SK-N-MC (cell line): ENCODE measurements at regions not wholly inside any gene's neighbourhood (a gene's known extent, or its start where the extent isn't known, plus 50 kb on each side); places are given as distances from the start of the nearest gene placed in this dataset.
"Not testable (repeated sequence)": the region's sequence is repeated elsewhere in the genome, so short reads cannot be mapped to it uniquely, and the experiment has no call there.

ENCODE experiments used
- DNase-seq: peaks from one replicate; pipeline ENCODE4 v3.0.0-alpha.2; 2011; ENCODE audit warnings: low read depth, low spot score
- H3K27ac ChIP-seq: fragments of 200-600 bp; sonication (generic); 2 replicates; pipeline ENCODE4 v1.5.1; 2016; ENCODE audit warnings: mixed run types
- H3K36me3 ChIP-seq: fragments of 200-600 bp; sonication (generic); 2 replicates; pipeline ENCODE4 v1.6.1; 2017; ENCODE audit warnings: antibody characterized with exemption, low read length, mixed read lengths; ENCODE audit not compliant: insufficient read depth
- H3K4me3 ChIP-seq: fragments of 200-600 bp; sonication (generic); 2 replicates; pipeline ENCODE4 v1.5.1; 2016
- H3K9ac ChIP-seq: fragments of 200-600 bp; sonication (generic); 2 replicates; pipeline ENCODE4 v1.8.0; 2017; ENCODE audit warnings: mixed run types, mixed read lengths; ENCODE audit not compliant: insufficient read length
- H3K9me3 ChIP-seq: fragments of 200-600 bp; sonication (generic); 2 replicates; pipeline ENCODE4 v1.6.1; 2017; ENCODE audit warnings: low read depth, mild to moderate bottlenecking, antibody characterized with exemption, low read length, moderate library complexity, mixed read lengths
- EZH2 ChIP-seq: fragments of 200-600 bp; sonication (generic); IDR thresholded peaks from one replicate; pipeline ENCODE4 v1.6.1; 2017; ENCODE audit warnings: antibody characterized with exemption
- FOXP2 ChIP-seq: optimal IDR thresholded peaks from 2 replicates; pipeline ENCODE3; 2011; ENCODE audit warnings: mild to moderate bottlenecking, moderate library complexity; ENCODE audit not compliant: insufficient read depth; ENCODE audit errors: extremely low read length, control extremely low read depth
- POLR2AphosphoS5 ChIP-seq: IDR thresholded peaks from 2 replicates; pipeline ENCODE4 v1.6.1; 2012; ENCODE audit warnings: mild to moderate bottlenecking, low read depth, low read length, borderline replicate concordance

DNA sequence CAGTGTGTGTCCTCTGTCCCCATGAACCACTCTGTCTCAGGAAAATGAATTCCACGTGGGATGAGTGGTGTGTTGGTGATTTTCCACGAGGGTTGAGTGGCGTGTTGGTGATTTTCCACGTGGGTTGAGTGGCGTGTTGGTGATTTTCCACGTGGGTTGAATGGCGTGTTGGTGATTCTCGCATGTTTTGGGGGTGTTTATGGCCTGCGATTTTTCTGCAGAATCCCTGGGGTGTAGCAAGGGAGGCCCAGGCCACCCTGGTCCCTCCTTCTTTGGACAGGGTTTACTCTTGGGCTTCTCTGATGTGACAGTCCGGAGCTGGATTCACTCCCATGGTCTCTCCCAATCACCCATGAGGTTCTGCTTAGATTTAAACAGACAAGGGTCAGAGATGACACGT lies 90.6 kb upstream of the FRMD1 start:
- TF ChIP-seq POLR2AphosphoS5 (no peak), FOXP2 (no peak), EZH2 (no peak)
- Histone ChIP-seq H3K27ac (peak overlapping the region; percentile 86), H3K9ac (no peak overlapping the region), H3K36me3 (no peaks in the 10 kb centered on the region), H3K4me3 (no peak overlapping the region), H3K9me3 (no peaks in the 10 kb centered on the region; the same call in 1 of the 2 replicates)
- no peak for DNase-seq

GRCh38 chr6:168168936-168169335 lies 89.9 kb upstream of the FRMD1 start:
- not testable (repeated sequence) for H3K9me3 ChIP-seq, H3K4me3 ChIP-seq, H3K36me3 ChIP-seq, H3K9ac ChIP-seq
- peak overlapping the region; percentile 86 for H3K27ac ChIP-seq
- peak; percentile 69 for DNase-seq

- peak overlapping the region; percentile 38 for H3K4me3 ChIP-seq
Measured at GRCh38 chr6:168168330-168168729, 89.3 kb upstream of the FRMD1 start.

GRCh38 chr6:168167431-168168315 lies 88.7 kb upstream of the FRMD1 start:
- Histone ChIP-seq H3K27ac (peak overlapping the region; percentile 93), H3K4me3 (peak overlapping the region; percentile 38), H3K9me3 (no peaks in the 10 kb centered on the region; the same call in 1 of the 2 replicates), H3K9ac (no peak overlapping the region), H3K36me3 (no peaks in the 10 kb centered on the region)
- DNase-seq: no peak
- TF ChIP-seq EZH2 (no peak), FOXP2 (no peak), POLR2AphosphoS5 (no peak)

More at GRCh38 chr6:168168330-168168729, 89.3 kb upstream of the FRMD1 start:
- H3K9ac ChIP-seq, H3K36me3 ChIP-seq, H3K9me3 ChIP-seq: not testable (repeated sequence)
- DNase-seq: peak; percentile 79
- peak overlapping the region; percentile 93 for H3K27ac ChIP-seq

GRCh38 chr6:168166627-168167026 lies 87.6 kb upstream of the FRMD1 start:
- H3K9ac ChIP-seq: no peak overlapping the region

DNA sequence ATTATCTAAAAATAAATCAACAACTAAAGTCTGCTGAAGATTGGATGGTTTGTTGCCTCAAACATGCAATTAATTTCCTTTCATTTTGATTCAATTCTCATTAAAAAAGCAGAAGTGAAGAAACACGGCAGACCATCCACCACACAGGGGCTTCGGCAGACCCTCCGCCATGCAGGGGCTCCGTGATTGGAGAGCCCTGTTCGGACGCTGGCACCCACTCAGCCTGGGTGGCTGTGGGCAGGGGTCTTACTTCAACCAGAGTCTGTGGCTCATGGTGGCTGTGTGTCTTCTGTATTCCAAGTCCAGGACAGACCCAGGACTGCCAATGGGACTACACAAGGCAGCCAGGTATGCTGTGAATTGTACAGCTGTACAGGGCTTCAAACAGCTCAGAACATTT lies 86.9 kb upstream of the FRMD1 start:
- Histone ChIP-seq H3K4me3 (no peak overlapping the region), H3K27ac (no peak overlapping the region), H3K9me3 (no peaks in the 10 kb centered on the region; the same call in 1 of the 2 replicates), H3K36me3 (no peaks in the 10 kb centered on the region), H3K9ac (no peak overlapping the region)
- TF ChIP-seq EZH2: no peak
- no peak for TF ChIP-seq POLR2AphosphoS5
- no peak for TF ChIP-seq FOXP2
- DNase-seq: no peak

More at GRCh38 chr6:168166627-168167026, 87.6 kb upstream of the FRMD1 start:
- TF ChIP-seq POLR2AphosphoS5 (no peak), EZH2 (no peak), FOXP2 (no peak)
- Histone ChIP-seq H3K27ac (no peak overlapping the region), H3K4me3 (no peak overlapping the region), H3K36me3 (no peaks in the 10 kb centered on the region), H3K9me3 (no peaks in the 10 kb centered on the region; the same call in 1 of the 2 replicates)
- DNase-seq: no peak

DNA sequence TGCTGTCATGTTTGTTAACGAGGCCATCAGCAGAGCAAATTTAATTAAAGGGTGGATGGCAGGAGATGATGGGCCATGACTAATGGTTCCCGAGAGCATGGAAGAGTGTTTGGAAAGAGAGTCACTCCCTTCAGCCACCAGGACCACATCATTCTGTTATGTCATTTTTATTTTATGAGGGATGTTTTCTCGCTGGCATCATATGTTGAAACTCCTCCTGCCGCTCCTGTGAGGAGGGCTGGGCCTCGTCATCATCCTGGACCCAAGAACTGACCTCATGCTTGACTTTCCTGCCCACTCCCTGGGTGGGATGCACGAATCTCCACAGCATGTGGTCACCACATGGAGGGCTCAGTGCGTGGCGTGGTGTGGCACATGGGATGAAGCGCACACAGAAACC lies 86.4 kb upstream of the FRMD1 start:
- no peak for DNase-seq
- Histone ChIP-seq H3K9ac (no peak overlapping the region), H3K27ac (no peak overlapping the region), H3K4me3 (no peak overlapping the region), H3K36me3 (no peaks in the 10 kb centered on the region), H3K9me3 (no peaks in the 10 kb centered on the region; the same call in 1 of the 2 replicates)
- TF ChIP-seq POLR2AphosphoS5 (no peak), FOXP2 (no peak), EZH2 (no peak)

DNA sequence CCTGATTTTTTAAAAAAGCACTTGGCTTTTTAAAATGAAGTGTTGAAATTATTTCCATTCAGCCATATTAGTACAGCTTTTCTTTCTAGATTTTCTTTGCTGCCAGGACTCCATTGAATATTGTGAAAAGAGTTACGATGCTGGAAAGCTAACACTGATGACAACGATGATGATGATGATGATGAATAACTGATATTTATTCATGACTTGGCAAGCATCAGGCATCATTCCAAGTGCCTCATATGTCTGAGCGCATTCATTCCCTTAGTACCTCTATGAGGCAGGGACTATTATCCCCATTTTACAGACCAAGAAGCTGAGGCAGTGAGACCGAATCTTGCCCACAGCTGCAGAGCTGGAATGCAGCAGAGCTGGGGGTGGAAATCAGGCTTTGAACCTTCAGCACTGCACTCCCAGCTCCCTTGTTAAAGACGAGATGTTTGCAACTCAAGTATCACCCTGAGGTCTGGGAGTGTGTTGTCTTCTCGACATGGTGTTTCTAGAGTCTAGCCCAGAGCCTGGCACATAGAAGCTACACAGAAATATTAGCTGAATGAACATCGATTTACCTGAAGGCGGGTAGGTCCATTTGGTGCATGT lies 85.5 kb upstream of the FRMD1 start:
- no peak for TF ChIP-seq FOXP2
- no peak for TF ChIP-seq POLR2AphosphoS5
- no peak for TF ChIP-seq EZH2
- no peaks in the 10 kb centered on the region for H3K36me3 ChIP-seq
- no peak for DNase-seq
- no peak overlapping the region for H3K9ac ChIP-seq
- no peaks in the 10 kb centered on the region; the same call in 1 of the 2 replicates for H3K9me3 ChIP-seq
- H3K27ac ChIP-seq: no peak overlapping the region
- no peak overlapping the region for H3K4me3 ChIP-seq

DNA sequence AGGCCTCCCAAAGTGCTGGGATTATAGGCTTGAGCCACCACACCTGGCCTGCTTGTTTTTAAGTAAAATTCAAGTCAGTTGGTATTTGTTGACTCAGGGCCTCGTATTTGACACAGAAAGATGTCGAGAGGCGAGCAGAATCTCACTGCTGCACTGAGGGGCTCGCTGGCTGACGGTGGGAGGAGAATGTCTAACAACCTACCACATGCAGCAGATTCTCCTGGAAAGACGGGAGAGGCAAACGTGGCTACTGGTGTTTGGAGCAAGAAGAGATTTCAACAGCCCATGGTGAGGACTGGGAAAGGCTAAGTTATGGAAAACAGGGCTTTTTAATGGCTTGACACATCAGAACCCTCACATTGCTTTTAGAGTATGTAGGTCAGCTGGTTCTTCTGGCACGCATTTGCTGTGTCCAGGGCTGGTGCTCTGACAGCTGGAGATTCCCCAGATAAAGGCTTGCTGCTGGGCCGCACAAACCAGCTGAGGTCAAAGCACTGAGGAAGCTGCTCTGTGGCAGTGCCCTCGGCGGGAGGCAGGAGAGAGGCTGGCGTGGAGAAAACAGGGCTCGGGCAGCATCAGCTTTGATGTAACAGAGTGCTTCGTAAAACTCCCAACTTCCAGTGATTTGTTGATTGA lies 84.2 kb upstream of the FRMD1 start:
- Histone ChIP-seq H3K27ac (no peak overlapping the region), H3K9me3 (no peaks in the 10 kb centered on the region; the same call in 1 of the 2 replicates), H3K36me3 (no peaks in the 10 kb centered on the region), H3K9ac (no peak overlapping the region), H3K4me3 (no peak overlapping the region)
- no peak for DNase-seq
- TF ChIP-seq FOXP2 (no peak), EZH2 (no peak), POLR2AphosphoS5 (no peak)
